ENCODE measurements at regions not wholly inside any gene's neighbourhood (a gene's known extent, or its start where the extent isn't known, plus 50 kb on each side); places are given as distances from the start of the nearest gene placed in this dataset.
A peak's percentile ranks its signal among the peaks of the same experiment; 100 is the strongest.

DNA sequence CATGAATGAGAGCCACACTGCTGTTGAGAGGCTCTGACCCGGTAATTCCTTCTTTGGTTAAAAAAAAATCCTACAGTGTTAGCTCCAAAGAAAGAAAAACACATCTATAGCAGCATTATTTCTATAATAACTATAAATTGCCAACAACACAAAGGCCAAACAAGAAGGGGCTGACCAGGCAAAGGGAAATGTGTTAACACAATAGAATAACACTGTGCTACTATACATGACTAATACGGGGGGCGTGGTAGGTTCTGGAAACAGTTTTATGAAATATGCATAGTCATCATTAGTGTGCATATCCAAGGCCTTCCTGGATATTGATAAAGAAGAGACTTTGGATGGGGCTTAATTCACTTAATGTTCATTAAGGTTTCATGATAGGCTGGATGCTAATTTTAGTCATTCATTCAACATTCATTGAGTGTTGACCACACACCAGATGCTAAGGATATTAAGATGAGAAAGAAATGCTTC is 50.0 kb upstream of the CCL1 start (continued):
- TF ChIP-seq NR2F6 (IDR thresholded peaks at IDR 0.05) (no peak), NR2F6 (CRISPR knock-in tag; IDR thresholded peaks at IDR 0.05) (no peak), MAFF (IDR thresholded peaks at IDR 0.05; ENCODE audit: low read depth, low read length) (peak; percentile 89), NFE2L2 (IDR thresholded peaks at IDR 0.05; ENCODE audit: low read length) (peak; percentile 63), ZNF230 (CRISPR knock-in tag; IDR thresholded peaks at IDR 0.05) (no peak)
